HG03378 (cell line): ENCODE measurements at regions not wholly inside any gene's neighbourhood (a gene's known extent, or its start where the extent isn't known, plus 50 kb on each side); places are given as distances from the start of the nearest gene placed in this dataset.
A peak's percentile ranks its signal among the peaks of the same experiment; 100 is the strongest.

Experiments used
- ATAC-seq: cut with Tn5 transposase; IDR thresholded peaks from one replicate; pipeline ENCODE4 v1.9.1; 2021; ENCODE audit warnings: mild to moderate bottlenecking, moderate library complexity; ENCODE audit not compliant: unreplicated experiment

DNA sequence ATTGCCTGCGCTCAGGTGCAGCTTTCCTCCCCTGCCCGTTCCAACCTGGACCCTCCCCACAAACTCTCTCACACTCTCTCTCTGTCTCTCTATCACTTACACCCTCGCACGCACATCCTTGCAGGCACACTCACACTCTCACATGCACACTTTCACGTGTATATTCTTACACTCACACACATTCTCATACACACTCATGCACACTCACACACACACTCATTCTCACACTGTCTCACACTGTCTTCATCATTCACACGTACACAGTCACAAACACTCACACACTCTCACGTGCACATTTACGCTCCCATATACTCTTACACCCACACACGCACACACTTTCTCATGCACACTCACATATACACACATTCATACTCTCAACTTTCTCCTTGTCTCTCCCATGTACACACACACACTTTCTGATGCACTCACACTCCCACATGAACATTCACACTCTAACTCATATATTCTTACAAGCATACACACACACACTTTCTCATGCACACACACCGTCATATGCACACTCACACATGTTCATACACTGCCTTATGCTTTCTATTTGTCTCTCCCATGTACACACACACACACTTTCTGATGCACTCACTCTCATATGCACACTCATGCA, 229.3 kb downstream of the SNX18 start:
- no peak for ATAC-seq

GRCh38 chr5:54746346-54746745, 228.8 kb downstream of the SNX18 start:
- no peak for ATAC-seq

DNA sequence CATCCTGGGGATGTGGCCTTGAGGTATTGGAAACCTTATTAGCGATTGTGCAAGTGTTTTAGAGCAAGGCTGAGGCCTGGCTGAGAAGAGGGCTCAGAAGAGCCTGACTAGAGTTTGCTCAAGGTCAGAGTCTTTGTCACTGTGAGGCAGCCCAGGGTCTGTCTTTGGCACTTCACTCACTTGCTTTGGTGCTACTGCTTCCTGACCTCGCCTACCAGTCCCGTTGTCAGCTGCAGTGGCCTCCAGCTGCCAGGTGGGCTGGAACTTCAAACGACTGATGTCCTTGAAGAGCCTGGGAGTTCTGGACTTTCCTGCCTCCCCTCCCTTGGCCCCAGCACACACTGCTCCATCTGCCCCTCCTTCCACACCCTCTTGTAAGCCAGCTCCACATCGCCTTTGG, 228.0 kb downstream of the SNX18 start:
- ATAC-seq: no peak

DNA sequence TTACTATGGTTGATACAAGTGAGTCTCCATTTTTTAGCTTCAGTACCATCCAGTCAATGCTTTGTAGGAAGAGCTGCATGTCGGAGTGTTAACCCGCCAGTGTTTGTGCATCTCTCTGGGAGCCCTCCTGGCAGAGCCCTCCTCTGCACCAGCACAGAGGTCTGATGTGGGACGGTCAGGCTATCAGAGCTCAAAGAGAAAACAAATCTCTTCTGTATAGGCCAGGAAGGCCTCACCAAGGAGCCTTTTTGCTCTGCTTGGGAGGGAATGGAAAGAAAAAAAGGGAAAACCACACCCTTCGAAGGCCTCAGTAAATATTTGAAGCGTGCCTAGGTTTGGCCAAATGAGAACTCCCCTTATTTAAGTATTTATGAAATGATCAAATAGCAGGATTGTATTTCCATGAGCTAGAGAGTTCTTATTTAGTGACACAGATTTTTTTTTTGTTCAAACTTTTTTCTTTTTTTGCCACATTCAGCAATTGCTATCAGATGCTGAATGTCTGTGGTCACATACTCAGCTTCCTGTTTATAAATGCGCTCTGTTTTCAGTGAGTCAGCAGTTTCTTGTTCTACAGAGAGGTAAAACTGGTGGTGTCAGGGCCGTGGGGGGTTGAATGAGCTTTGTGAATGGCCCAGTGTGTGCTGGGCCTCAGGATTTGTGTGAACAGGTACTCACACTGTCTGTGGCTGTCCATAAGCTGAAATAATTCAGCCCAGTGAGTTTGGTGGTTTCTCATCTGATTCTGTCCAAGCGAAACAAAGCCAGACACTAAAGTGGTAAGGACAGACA, 226.6 kb downstream of the SNX18 start:
- ATAC-seq: peak; percentile 85

DNA sequence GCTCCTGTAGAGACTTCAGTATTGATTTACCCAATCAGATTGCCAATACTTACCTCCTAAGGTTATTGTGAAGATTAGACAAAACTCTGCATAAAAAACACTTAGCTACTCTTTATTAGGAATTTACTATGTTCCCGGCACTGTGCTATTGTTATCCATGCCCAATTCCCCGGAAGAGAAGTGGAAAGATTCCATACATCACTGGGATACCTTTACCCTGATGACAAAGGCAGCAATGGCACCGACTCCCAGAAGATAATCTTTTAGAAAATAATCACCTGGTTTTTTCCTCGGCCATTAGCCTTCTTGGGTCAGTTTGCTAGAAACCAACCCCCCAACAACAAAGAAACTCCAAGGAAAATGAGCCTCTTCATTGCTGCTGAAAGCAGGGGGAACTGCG, 226.0 kb downstream of the SNX18 start:
- ATAC-seq: no peak

DNA sequence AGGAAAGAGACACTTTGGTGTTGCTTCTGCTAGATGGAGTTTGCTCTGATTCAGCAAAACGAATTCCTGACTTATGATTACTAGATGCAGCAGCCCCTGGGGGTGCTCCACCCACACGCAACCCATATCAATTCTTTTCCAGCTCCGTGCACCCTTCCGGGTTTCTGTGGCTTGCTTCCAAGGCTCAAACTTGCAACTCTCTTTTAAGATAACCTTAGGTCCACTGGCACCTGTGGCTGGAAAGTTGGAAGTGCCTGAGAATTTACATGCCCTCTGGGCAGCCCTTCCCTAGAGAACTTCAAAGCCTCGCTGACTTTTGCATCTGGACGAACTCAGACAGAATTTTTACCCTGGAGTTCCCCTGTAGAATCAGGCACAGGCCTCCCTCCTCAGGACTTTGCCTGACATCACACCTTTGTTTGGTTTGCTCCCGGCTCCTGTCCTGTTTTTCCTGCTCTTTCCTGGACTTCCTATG, 224.9 kb downstream of the SNX18 start:
- no peak for ATAC-seq

- no peak for ATAC-seq
Measured at GRCh38 chr5:54741711-54742110, 224.2 kb downstream of the SNX18 start.

DNA sequence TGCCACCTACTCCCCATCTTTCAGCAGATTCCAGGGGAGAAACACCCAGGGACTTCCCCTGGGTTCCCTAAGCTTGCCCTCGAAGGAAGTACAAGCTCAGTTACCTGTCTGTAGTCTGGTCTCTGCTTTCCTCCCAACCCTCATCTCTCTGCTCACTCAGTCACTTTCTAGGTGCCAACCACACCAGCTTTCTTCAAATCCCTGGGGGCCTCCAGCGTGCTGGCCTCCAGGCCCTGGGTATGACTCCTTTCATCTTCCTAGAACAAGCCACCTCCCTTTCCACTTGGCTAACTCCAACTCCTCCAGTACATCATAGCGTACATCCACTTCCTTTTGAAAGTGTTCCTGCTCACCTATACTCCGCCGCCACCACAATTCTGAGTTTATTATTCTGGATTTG, 222.6 kb downstream of the SNX18 start:
- ATAC-seq: no peak

DNA sequence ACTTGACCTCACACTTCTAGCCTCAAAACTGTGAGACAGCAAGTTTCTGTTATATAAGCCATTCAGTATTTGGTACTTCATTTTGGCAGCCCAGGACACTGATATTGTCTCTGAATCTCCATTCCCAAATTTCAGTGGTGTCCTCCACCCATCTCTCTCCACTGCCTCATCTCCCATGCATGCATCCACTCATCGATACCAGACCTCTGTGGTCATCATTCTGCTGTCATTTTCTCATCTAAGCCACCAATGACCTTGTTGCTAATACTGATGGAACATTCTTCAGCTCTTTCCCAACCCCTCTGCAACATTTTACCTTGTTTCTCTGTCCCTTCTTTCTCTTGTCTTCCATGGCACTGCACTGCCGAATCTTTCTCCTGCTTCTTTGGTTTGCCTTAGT, 221.8 kb downstream of the SNX18 start:
- ATAC-seq: no peak

DNA sequence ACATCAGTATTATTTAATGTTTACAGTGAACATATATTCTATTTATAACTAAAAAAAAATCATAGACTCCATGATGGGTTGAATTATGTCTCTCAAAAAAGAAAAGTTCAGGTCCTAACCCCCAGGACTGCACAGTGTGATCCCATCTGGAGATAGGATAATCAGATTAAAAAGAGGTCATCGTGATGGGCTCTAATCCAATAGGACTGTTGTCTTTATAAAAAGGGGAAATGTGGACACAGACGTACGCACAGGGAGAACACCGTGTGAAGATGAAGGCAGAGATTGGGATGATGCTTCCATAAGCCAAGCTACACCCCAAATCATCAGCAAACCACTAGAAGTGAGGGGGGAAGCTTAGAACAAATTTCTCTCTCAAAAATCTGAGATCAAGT, 221.4 kb downstream of the SNX18 start:
- no peak for ATAC-seq

DNA sequence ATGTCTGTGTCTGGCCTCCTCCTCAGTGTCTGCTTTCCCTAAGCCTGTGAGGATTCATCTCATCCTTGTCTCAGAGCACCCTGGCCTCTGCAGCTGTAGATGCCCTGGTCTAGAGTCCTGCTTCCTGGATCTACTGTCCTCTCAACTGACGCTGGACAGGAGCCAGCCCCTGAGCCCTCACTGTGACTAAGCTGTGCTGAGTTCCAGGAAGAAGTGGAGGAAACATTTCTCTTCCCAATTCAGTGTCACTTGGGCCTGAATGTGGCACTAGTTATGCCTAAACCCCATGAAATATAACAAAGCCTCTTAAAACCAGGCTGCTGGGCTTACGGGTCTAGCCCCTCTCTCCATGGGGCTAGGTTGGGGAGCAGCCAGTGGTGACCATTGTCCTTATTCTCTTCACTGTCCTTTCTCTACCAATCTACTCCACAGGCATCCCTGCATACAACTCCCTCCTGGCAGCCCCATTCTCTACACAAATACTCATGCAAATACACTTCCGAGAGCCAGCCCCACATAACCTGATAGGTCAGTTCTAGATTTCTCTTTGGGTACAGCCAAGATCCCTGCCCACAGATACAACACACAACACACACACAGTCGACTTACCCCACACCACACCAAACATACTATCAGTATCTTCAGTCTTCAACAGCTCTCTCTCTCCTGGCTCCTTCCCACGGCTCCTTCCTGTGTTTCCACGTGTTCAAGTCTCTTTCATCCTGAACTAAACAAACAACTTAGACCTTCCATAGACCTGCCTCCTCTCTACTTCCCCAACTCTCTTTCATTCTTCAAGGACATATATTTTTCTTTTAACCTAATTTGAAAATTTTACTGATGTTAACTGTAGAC, 220.8 kb downstream of the SNX18 start:
- ATAC-seq: no peak

- ATAC-seq: no peak
Measured at GRCh38 chr5:54736003-54736797, 218.6 kb downstream of the SNX18 start.

DNA sequence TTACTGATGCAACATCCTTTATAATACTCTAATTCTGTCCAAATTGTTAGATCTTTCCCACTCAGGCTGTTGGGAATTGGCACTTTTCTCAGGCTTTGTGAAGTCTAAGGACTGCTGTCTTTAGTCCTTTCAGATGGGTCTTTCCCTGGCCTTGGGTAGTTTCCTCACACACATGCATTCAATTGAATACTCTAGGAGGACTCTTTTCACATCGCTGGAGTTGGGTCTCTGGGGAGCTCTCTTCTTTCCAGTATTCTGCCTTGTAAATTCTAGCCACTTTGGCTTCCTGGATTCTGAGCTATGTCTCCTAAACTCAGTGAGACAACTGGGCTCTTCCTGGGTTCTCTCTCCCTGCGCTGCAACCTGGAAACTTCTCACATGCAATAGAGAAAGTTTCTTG, 215.5 kb downstream of the SNX18 start:
- no peak for ATAC-seq

- ATAC-seq: no peak
Measured at GRCh38 chr5:54732108-54732507, 214.5 kb downstream of the SNX18 start.

DNA sequence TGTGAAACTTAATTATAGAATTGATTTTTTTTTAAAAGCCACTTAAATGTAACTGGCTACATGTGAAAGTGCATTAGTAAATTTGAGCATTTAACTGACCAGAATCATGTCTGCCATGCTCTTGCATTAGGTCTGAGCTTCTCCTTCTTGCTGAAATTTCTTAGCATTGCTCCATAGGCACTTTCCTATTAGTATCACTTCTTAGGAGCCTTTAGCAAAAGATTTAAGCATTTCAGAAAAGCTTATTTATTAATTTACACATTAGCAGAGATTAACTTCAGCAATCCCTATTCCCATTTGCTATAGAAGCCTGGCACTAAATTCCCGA, 211.0 kb downstream of the SNX18 start:
- no peak for ATAC-seq

DNA sequence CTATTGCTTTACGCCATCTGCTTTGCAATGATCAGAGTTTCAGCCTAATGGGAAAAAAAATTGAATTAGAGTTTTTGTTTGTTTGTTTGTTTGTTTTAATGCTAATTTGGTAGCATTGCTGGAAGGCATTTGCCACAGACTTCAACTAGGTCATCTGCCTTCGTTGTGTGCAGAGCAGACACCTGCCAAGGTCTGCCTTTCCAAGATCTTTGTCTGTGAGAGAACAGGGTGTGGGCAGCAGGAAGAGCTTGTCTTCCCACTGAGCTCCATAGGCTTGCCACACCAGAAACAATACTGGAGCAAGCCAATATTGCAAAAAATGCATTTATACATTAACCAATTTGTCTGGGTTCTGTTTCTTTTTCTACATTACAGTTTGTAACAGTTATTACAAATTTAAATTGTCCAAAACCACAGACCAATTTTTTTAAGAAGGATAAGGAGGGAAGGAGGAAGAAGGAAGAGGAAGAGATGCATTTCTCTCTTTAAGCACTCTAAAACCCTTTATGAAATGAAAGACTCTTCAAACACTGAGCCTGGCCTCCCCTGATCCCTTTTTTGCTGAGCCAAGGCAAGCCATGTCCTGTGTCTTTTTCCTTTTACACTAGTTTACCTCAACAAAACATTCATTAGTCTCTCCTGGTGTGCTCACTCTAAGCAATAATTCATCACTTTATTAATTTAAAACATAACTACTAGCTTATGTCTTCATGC, 210.5 kb downstream of the SNX18 start:
- ATAC-seq: no peak

- ATAC-seq: no peak
Measured at GRCh38 chr5:54725391-54726280, 208.1 kb downstream of the SNX18 start.

- no peak for ATAC-seq
Measured at GRCh38 chr5:54722846-54723433, 205.4 kb downstream of the SNX18 start.
